Effector memory CD4-positive, alpha-beta T cell (primary cell): ENCODE measurements at regions not wholly inside any gene's neighbourhood (a gene's known extent, or its start where the extent isn't known, plus 50 kb on each side); places are given as distances from the start of the nearest gene placed in this dataset.

ENCODE experiments used
- DNase-seq, 3 donors: peaks; one replicate each; pipeline ENCODE4 v3.0.0-alpha.2; 2020
- H3K27ac ChIP-seq: 2 replicates; pipeline ENCODE4 v1.7.0; 2013; ENCODE audit warnings: mild to moderate bottlenecking, low read length, moderate library complexity; ENCODE audit not compliant: insufficient read depth, poor library complexity, severe bottlenecking
- H3K27me3 ChIP-seq: replicated peaks from 2 replicates; pipeline ENCODE4 v1.7.0; 2013; ENCODE audit warnings: mild to moderate bottlenecking, low read length; ENCODE audit not compliant: insufficient read depth, control insufficient read depth, poor library complexity, severe bottlenecking
- H3K36me3 ChIP-seq: 2 replicates; pipeline ENCODE4 v1.7.0; 2013; ENCODE audit warnings: mild to moderate bottlenecking, low read length, moderate library complexity; ENCODE audit not compliant: control insufficient read depth, insufficient read depth
- H3K4me1 ChIP-seq: 2 replicates; pipeline ENCODE4 v1.7.0; 2013; ENCODE audit warnings: low read length, mild to moderate bottlenecking; ENCODE audit not compliant: control insufficient read depth, insufficient read depth, poor library complexity, severe bottlenecking
- H3K4me3 ChIP-seq: 2 replicates; pipeline ENCODE4 v1.7.0; 2013; ENCODE audit warnings: low read length, low read depth, mild to moderate bottlenecking; ENCODE audit not compliant: insufficient read depth, poor library complexity, severe bottlenecking
- H3K9me3 ChIP-seq: 2 replicates; pipeline ENCODE4 v1.7.0; 2013; ENCODE audit warnings: mild to moderate bottlenecking, low read length, moderate library complexity; ENCODE audit not compliant: control insufficient read depth

DNA sequence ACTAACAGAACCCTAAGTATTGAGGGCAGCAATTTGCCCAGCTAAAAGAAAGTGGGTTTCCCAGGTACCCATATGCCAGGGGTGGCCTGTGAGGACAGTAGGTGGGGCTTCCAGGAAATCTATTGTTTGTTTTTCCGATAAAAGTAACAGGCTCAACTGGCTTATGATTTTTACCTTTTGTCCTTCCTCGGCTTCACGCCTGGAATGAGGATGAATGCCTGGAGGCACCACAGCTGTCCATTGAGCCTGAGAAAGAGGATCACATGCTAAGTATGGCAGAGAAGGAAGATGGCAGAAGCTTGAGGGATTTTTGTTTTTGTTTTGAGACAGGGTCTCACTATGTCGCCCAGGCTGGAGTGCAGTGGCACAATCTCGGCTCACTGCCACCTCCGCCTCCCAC lies 84.1 kb downstream of the KLF4 start:
- Histone ChIP-seq H3K4me3 (no peak overlapping the region), H3K9me3 (no peaks in the 10 kb centered on the region), H3K36me3 (no peaks in the 10 kb centered on the region), H3K4me1 (no peaks in the 10 kb centered on the region), H3K27me3 (no peaks in the 10 kb centered on the region), H3K27ac (no peak overlapping the region)
- DNase-seq: no peak

DNA sequence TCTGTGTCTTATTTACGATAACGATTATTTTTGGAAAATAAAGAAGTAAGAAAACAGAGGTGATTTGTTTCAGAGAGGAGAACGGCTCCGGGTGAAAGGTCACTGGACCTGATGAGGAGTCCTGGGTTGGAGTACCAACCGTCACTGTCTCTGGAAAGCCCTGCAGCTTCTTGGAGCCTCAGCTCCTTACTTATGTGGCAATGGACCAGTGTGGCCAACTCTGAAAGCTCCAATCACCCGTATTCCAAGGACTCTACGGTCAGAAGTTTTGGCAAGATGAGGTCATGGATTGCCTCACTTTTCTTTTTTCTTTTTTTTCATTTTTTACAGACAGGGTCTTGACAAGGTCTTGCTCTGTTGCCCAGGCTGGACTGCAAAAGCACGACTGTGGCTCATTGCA lies 84.8 kb downstream of the KLF4 start:
- Histone ChIP-seq H3K27ac (no peak overlapping the region), H3K4me1 (no peaks in the 10 kb centered on the region), H3K36me3 (no peaks in the 10 kb centered on the region), H3K4me3 (no peak overlapping the region), H3K9me3 (no peaks in the 10 kb centered on the region), H3K27me3 (no peaks in the 10 kb centered on the region)
- DNase-seq: no peak

DNA sequence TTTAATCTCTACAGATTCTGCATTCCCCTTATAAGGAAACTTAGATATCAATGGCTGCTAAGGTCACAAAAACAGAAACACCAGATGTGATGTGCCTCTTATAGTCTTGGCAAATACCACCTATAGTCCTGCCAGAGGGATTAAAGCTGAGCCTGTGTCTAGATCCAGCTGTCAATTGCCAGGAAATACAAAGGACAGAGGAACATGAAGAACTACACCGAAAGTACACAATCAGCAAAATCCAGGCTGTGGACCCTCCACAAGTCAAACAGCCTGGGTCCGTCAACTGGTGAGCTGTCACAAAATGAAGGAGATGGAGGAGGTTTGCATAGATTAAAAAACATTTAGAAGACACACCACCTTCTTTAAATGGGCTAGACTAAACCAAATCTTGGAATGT lies 85.4 kb downstream of the KLF4 start:
- Histone ChIP-seq H3K36me3 (no peaks in the 10 kb centered on the region), H3K27me3 (no peaks in the 10 kb centered on the region), H3K4me1 (no peaks in the 10 kb centered on the region), H3K27ac (no peak overlapping the region), H3K9me3 (no peaks in the 10 kb centered on the region), H3K4me3 (no peak overlapping the region)
- no peak for DNase-seq

DNA sequence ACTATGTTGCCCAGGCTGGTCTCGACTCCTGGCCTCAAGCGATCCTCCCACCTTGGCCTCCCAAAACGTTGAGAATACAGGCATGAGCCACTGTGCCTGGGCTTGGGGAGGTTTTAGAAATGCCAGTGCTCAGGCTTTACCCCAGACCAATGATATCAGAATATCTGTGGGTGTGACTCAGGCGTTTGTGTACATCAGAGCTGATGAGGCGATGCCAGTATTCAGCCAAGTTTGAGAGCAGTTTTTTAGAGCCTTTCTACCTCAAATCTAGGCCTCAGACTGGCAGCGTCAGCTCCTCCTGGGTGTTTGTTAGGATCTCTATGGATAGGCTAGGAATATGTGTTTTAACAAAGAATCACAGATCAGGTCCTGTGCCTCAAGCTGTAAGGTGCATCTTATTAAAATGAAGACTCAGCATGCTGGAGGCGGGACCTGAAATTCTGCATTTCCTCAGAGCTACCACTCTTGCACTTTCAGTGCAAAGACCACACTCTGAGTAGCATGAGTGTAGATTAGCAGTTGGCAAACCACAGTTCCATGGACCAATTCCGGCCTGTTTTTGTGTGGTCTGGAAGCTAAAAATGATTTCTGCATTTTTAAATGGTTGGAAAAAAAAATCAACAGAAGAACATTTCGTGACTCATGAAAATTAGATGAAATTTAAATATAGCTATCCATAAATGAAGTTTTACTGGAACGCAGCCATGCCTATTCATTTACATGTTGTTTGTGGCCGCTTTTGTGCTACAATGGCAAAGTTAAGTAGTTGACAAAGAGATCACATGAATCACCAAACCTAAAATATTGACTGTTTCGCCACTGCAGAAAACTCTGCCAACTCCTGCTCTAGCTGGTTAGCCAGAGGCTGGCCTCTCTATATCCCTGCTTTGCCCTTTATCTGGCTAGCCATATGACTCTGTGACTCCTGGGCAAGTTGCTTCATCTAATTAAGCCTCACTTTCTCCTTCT lies 92.2 kb downstream of the KLF4 start:
- H3K36me3 ChIP-seq: no peaks in the 10 kb centered on the region
- H3K27me3 ChIP-seq: no peaks in the 10 kb centered on the region
- no peaks in the 10 kb centered on the region for H3K4me1 ChIP-seq
- no peak overlapping the region for H3K27ac ChIP-seq
- no peaks in the 10 kb centered on the region for H3K9me3 ChIP-seq
- H3K4me3 ChIP-seq: no peak overlapping the region
- no peak for DNase-seq

DNA sequence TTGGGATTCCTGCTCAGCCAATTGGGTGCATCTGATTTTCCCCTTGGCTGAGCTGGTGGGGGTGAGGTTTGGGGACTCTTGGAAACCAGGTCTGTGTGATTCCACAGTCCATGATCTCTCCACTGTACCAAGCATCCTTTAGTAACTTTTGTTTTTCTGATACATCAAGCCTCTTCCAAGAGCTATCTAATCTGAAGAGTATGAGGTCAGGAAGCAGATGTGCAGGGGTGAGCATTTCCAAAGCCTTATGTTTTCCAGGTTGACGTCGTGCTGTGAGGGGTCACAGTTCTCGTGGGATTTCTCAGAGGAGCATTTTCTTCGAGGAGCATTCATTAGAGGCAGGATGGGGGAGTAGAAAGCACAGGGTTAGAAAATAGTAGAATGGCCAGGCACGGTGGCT lies 95.3 kb downstream of the KLF4 start:
- Histone ChIP-seq H3K27me3 (no peaks in the 10 kb centered on the region), H3K36me3 (no peaks in the 10 kb centered on the region), H3K9me3 (no peaks in the 10 kb centered on the region), H3K27ac (no peak overlapping the region), H3K4me3 (no peak overlapping the region), H3K4me1 (no peaks in the 10 kb centered on the region)
- no peak for DNase-seq

DNA sequence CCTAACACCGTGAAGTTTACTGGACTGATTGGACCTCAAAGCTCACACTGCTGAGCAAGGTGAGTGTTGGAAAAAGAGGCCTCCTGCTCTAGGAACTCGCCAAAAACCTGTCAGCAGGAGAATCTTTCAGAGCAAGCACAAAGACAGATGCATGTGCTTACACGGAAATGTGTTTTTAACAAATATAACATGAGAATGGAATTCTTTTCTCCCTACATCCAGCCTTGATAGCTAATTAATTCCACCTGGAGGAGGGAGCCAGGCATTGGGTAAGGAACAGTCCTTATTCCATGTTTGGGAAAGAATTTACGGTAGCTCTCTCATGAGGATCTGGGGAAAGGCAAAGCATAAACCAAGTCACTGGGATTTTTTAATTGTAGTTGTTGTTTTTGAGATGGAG lies 98.8 kb downstream of the KLF4 start:
- Histone ChIP-seq H3K36me3 (no peaks in the 10 kb centered on the region), H3K27ac (no peak overlapping the region), H3K9me3 (no peaks in the 10 kb centered on the region), H3K4me3 (no peak overlapping the region), H3K4me1 (no peaks in the 10 kb centered on the region), H3K27me3 (no peaks in the 10 kb centered on the region)
- DNase-seq: no peak

DNA sequence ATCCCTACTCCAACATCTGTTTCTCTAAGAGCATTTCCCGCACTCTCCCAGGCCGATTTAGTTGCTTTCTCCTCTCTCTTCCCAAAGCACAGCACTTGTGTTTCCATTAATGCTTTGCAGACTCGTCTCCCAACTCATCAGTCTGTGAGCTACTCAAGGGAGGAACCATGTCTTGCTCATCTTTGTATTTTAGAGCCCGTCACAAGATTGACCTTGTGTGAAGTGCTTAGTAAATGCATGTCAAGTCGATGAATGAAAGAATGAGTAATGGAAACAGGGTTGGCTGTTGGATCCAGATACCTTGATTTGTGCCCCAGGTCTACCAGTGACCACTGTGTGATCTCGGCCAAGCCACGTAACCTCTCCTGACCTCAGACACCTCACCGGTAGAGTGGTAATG lies 99.3 kb downstream of the KLF4 start:
- no peaks in the 10 kb centered on the region for H3K36me3 ChIP-seq
- H3K27ac ChIP-seq: no peak overlapping the region
- H3K27me3 ChIP-seq: no peaks in the 10 kb centered on the region
- H3K9me3 ChIP-seq: no peaks in the 10 kb centered on the region
- no peaks in the 10 kb centered on the region for H3K4me1 ChIP-seq
- no peak for DNase-seq
- H3K4me3 ChIP-seq: no peak overlapping the region

DNA sequence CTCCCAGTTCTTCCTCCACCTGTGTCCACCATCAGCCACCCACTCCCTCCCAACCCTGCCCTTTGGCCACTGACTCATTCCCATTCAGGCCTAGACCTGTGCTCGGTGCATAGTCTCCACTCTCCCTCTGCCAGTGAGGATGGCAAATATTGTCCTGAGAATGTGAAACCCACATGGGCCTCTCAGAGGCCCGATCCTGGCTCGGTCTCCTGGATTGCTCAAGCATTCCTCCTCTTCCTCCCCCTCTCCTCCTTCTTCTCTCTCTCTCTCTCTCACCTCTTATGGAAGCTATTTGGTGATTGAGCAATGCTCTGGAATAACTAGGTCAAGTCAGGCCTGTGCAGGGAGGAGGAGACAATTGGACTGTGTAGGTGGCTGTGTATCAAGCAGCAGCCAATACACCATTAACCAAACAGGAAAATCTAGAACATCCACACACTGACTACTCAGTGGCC lies 99.9 kb downstream of the KLF4 start:
- H3K4me1 ChIP-seq: no peaks in the 10 kb centered on the region
- no peak for DNase-seq
- no peaks in the 10 kb centered on the region for H3K27me3 ChIP-seq
- no peak overlapping the region for H3K27ac ChIP-seq
- H3K36me3 ChIP-seq: no peaks in the 10 kb centered on the region
- no peak overlapping the region for H3K4me3 ChIP-seq
- H3K9me3 ChIP-seq: no peaks in the 10 kb centered on the region

DNA sequence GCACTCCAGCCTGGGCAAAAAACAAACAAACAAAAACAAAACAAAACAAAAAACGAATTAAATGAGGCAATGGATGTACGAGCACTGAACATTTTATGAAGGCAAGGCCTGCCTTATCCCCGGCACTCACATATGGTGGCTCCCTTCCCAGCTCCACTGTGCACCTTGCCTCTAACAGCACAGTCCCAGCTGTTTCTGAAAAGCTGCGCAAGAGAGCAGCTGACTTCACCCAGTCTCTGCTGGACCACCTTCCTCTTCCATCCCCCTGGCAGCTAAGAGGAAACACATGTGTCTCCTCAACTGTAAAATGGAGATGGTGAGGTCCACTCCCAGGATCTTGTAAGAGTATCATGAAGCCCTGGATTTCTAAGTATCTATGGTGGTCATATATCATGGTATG lies 100.7 kb downstream of the KLF4 start:
- Histone ChIP-seq H3K36me3 (no peaks in the 10 kb centered on the region), H3K27me3 (no peaks in the 10 kb centered on the region), H3K27ac (no peak overlapping the region), H3K4me1 (no peaks in the 10 kb centered on the region), H3K9me3 (no peaks in the 10 kb centered on the region), H3K4me3 (no peak overlapping the region)
- DNase-seq: no peak

DNA sequence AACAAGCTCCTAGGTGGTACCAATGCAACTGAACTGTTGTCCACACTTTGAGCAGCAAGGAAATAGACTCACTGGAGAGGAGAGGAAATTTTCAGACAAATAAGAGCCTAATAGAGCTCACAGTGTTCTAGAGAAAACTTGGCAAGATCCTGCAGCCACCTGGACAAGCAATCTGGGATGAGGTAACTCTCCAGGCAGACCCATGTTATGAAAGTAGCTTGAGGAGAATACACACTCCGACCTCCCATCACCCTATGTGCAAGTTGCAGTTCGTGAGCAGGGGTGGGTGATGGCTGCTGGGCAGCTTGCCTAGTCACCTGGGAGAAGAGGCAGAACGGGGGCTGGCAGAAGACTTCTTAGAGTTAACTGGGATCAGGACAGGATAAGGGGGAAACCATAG lies 102.2 kb downstream of the KLF4 start:
- H3K36me3 ChIP-seq: no peaks in the 10 kb centered on the region
- H3K27ac ChIP-seq: no peak overlapping the region
- H3K9me3 ChIP-seq: no peaks in the 10 kb centered on the region
- H3K4me3 ChIP-seq: no peak overlapping the region
- no peaks in the 10 kb centered on the region for H3K27me3 ChIP-seq
- H3K4me1 ChIP-seq: no peaks in the 10 kb centered on the region
- no peak for DNase-seq
